Adrenal gland (tissue), 5 donors: ENCODE measurements at regions not wholly inside any gene's neighbourhood (a gene's known extent, or its start where the extent isn't known, plus 50 kb on each side); places are given as distances from the start of the nearest gene placed in this dataset.

Experiments
- POLR2A ChIP-seq, 2 donors: fragments of 450-650 bp; IDR thresholded peaks; one replicate each; pipeline ENCODE4 v1.6.1; 2017; ENCODE audit warnings: antibody characterized with exemption in 2 of 2, mild to moderate bottlenecking in 2 of 2, moderate library complexity in 1 of 2
- TF ChIP-seq, protein P1 (sequence below), 6 experiments: fragments of 450-650 bp in 4 of 6; fragments of 200-600 bp in 2 of 6; sonication (generic) in 1 of 6; IDR thresholded peaks; 1 replicate in 5 of 6; 2 replicates in 1 of 6; pipeline versions ENCODE4 v1.5.1 to v1.8.0; 2016 to 2021; ENCODE audit warnings: antibody characterized with exemption in 6 of 6, mild to moderate bottlenecking in 2 of 6, moderate library complexity in 1 of 6
- donor health status: DM: no; HTN: no; CAD: no.

DNA sequence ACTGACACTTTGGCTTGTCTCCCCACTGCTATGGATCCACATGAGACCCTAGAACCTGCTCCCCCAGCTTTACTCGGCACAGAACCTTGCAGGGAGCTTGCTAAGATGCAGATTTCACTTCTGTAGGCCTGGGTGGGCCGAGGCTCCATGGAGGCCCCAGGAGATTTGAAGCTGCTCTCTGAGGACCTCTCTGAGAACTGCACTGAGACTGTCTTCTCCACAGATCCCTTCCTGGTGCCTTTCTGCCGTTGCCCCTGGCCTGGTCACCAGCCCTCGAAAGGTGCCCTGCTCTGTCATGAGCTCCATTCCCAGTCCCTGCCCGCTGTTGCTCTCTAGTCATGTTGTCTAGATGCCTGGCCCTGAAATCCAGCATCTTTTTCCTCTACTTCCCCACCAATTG lies 588.4 kb downstream of the AJAP1 start:
- TF ChIP-seq, protein P1, sequence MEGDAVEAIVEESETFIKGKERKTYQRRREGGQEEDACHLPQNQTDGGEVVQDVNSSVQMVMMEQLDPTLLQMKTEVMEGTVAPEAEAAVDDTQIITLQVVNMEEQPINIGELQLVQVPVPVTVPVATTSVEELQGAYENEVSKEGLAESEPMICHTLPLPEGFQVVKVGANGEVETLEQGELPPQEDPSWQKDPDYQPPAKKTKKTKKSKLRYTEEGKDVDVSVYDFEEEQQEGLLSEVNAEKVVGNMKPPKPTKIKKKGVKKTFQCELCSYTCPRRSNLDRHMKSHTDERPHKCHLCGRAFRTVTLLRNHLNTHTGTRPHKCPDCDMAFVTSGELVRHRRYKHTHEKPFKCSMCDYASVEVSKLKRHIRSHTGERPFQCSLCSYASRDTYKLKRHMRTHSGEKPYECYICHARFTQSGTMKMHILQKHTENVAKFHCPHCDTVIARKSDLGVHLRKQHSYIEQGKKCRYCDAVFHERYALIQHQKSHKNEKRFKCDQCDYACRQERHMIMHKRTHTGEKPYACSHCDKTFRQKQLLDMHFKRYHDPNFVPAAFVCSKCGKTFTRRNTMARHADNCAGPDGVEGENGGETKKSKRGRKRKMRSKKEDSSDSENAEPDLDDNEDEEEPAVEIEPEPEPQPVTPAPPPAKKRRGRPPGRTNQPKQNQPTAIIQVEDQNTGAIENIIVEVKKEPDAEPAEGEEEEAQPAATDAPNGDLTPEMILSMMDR (IDR thresholded peaks at IDR 0.05): no peak
- TF ChIP-seq POLR2A (IDR thresholded peaks at IDR 0.05): no peak
